NCI-H446 (cell line): ENCODE measurements at regions not wholly inside any gene's neighbourhood (a gene's known extent, or its start where the extent isn't known, plus 50 kb on each side); places are given as distances from the start of the nearest gene placed in this dataset.
A peak's percentile ranks its signal among the peaks of the same experiment; 100 is the strongest.
"Not testable (repeated sequence)": the region's sequence is repeated elsewhere in the genome, so short reads cannot be mapped to it uniquely, and the experiment has no call there.

Experiments used
- DNase-seq, 2 experiments: peaks; one replicate each; lab custom pipeline; 2025; lab: John Stamatoyannopoulos, UW

GRCh38 chr4:79175716-79176115, 150.1 kb downstream of the NAA11 start:
- DNase-seq = no peak

- DNase-seq = no peak
Observed at GRCh38 chr4:79174490-79175252, 151.2 kb downstream of the NAA11 start.

- DNase-seq = no peak
Observed at GRCh38 chr4:79173186-79173585, 152.7 kb downstream of the NAA11 start.

- no peak for DNase-seq
Observed at GRCh38 chr4:79170077-79170476, 155.8 kb downstream of the NAA11 start.

GRCh38 chr4:79164907-79165610, 160.8 kb downstream of the NAA11 start:
- peak; percentile 74 to 76 for DNase-seq

- no peak for DNase-seq
Observed at GRCh38 chr4:79163981-79164490, 161.8 kb downstream of the NAA11 start.

GRCh38 chr4:79160962-79161361, 164.9 kb downstream of the NAA11 start:
- no peak for DNase-seq

- not testable (repeated sequence) for DNase-seq
Observed at GRCh38 chr4:79158705-79159104, 167.2 kb downstream of the NAA11 start.

- no peak for DNase-seq
Observed at GRCh38 chr4:79155336-79155735, 170.5 kb downstream of the NAA11 start.

- no peak for DNase-seq
Observed at GRCh38 chr4:79150820-79151416, 174.9 kb downstream of the NAA11 start.

- no peak for DNase-seq
Observed at GRCh38 chr4:79148369-79148768, 177.5 kb downstream of the NAA11 start.

GRCh38 chr4:79147251-79147650, 178.6 kb downstream of the NAA11 start:
- DNase-seq = no peak

- no peak for DNase-seq
Observed at GRCh38 chr4:79141530-79141929, 184.3 kb downstream of the NAA11 start.

GRCh38 chr4:79134767-79135166, 191.1 kb downstream of the NAA11 start:
- DNase-seq = no peak

- DNase-seq = no peak
Observed at GRCh38 chr4:79132826-79133225, 193.0 kb downstream of the NAA11 start.

GRCh38 chr4:79121875-79122358, 182.7 kb upstream of the PAQR3 start:
- no peak for DNase-seq

- DNase-seq = no peak
Observed at GRCh38 chr4:79121223-79121622, 182.0 kb upstream of the PAQR3 start.

GRCh38 chr4:79117051-79117450, 177.8 kb upstream of the PAQR3 start:
- not testable (repeated sequence) for DNase-seq

GRCh38 chr4:79107014-79107413, 167.8 kb upstream of the PAQR3 start:
- no peak for DNase-seq

- peak in 1 of 2 experiments; percentile 22 for DNase-seq
Observed at GRCh38 chr4:79088946-79089691, 149.9 kb upstream of the PAQR3 start.

- DNase-seq = no peak
Observed at GRCh38 chr4:79087071-79087470, 147.8 kb upstream of the PAQR3 start.
